CD14-positive monocyte (primary cell): ENCODE measurements at regions not wholly inside any gene's neighbourhood (a gene's known extent, or its start where the extent isn't known, plus 50 kb on each side); places are given as distances from the start of the nearest gene placed in this dataset.

Experiments
- DNase-seq, 3 donors: peaks; one replicate each; pipeline ENCODE4 v3.0.0-alpha.2; 2011 to 2022
- H2AFZ ChIP-seq: 2 replicates; pipeline ENCODE4 v1.6.0; 2012; ENCODE audit warnings: mild to moderate bottlenecking, low read depth, low read length, inconsistent platforms; ENCODE audit not compliant: insufficient read depth, poor library complexity, severe bottlenecking
- H3K27ac ChIP-seq, 2 donors: 1 replicate in 1 of 2; 2 replicates in 1 of 2; pipeline ENCODE4 v1.5.1; 2012 to 2013; ENCODE audit warnings: low read length in 2 of 2, control low read depth in 1 of 2, inconsistent platforms in 1 of 2, low read depth in 1 of 2, mild to moderate bottlenecking in 1 of 2
- H3K27me3 ChIP-seq, 2 donors: one replicate each; pipeline versions ENCODE4 v1.6.0 to v1.6.1; 2011 to 2013; ENCODE audit warnings: low read length in 2 of 2; ENCODE audit not compliant: control insufficient read depth in 2 of 2, insufficient read depth in 2 of 2
- H3K36me3 ChIP-seq, 2 donors: replicated peaks in 1 of 2; 1 replicate in 1 of 2; 2 replicates in 1 of 2; pipeline versions ENCODE4 v1.5.1 to v1.6.1; 2012 to 2013; ENCODE audit warnings: low read length in 2 of 2, control low read depth in 1 of 2, inconsistent platforms in 1 of 2, mild to moderate bottlenecking in 1 of 2; ENCODE audit not compliant: insufficient read depth in 2 of 2, control insufficient read depth in 1 of 2
- H3K4me1 ChIP-seq, 2 donors: 1 replicate in 1 of 2; 2 replicates in 1 of 2; pipeline versions ENCODE4 v1.5.1 to v1.6.1; 2012 to 2013; ENCODE audit warnings: low read length in 2 of 2, control low read depth in 1 of 2, inconsistent platforms in 1 of 2, mild to moderate bottlenecking in 1 of 2, moderate library complexity in 1 of 2; ENCODE audit not compliant: insufficient read depth in 2 of 2, control insufficient read depth in 1 of 2
- H3K4me2 ChIP-seq: replicated peaks from 2 replicates; pipeline ENCODE3; 2012; ENCODE audit warnings: low read length, moderate library complexity, mild to moderate bottlenecking; ENCODE audit not compliant: poor library complexity, severe bottlenecking; ENCODE audit errors: extremely low read depth
- H3K4me3 ChIP-seq, 3 experiments: fragments of 200-600 bp in 1 of 3; sonication (generic) in 1 of 3; replicated peaks in 1 of 3; 1 replicate in 2 of 3; 2 replicates in 1 of 3; pipeline ENCODE4 v1.5.1; 2011 to 2013; ENCODE audit warnings: low read length in 3 of 3, mild to moderate bottlenecking in 3 of 3, control low read depth in 2 of 3, low read depth in 2 of 3, inconsistent platforms in 1 of 3, moderate library complexity in 1 of 3
- H3K79me2 ChIP-seq: 2 replicates; pipeline ENCODE4 v1.6.0; 2012; ENCODE audit warnings: mild to moderate bottlenecking, control low read depth, inconsistent platforms, low read length, moderate library complexity; ENCODE audit not compliant: insufficient read depth
- H3K9ac ChIP-seq: 2 replicates; pipeline ENCODE4 v1.6.0; 2017; ENCODE audit warnings: low read length, mild to moderate bottlenecking; ENCODE audit not compliant: insufficient read depth, poor library complexity, severe bottlenecking
- H3K9me3 ChIP-seq, 2 donors: replicated peaks in 1 of 2; 1 replicate in 1 of 2; 2 replicates in 1 of 2; pipeline versions ENCODE4 v1.5.1 to v1.6.1; 2012 to 2013; ENCODE audit warnings: low read length in 2 of 2, control low read depth in 1 of 2; ENCODE audit not compliant: control insufficient read depth in 1 of 2, insufficient read depth in 1 of 2
- H4K20me1 ChIP-seq: 2 replicates; pipeline ENCODE4 v1.6.0; 2012; ENCODE audit warnings: mild to moderate bottlenecking, low read length, control low read depth, moderate library complexity; ENCODE audit not compliant: insufficient read depth
- H3K27ac Mint-ChIP-seq, 7 donors: one replicate each; pipeline ENCODE4 v1.8.0; 2020; ENCODE audit warnings: mild to moderate bottlenecking in 7 of 7, mixed read lengths in 7 of 7, moderate library complexity in 6 of 7, inconsistent platforms in 2 of 7
- H3K27me3 Mint-ChIP-seq, 3 donors: one replicate each; pipeline ENCODE4 v1.8.0; 2021 to 2022; ENCODE audit warnings: low read depth in 3 of 3, mild to moderate bottlenecking in 3 of 3, mixed read lengths in 3 of 3, moderate library complexity in 3 of 3, inconsistent platforms in 1 of 3
- H3K36me3 Mint-ChIP-seq, 2 donors: one replicate each; pipeline ENCODE4 v1.8.0; 2020; ENCODE audit warnings: mixed read lengths in 2 of 2, inconsistent platforms in 1 of 2, mild to moderate bottlenecking in 1 of 2
- H3K4me1 Mint-ChIP-seq: one replicate; pipeline ENCODE4 v1.8.0; 2020; ENCODE audit warnings: mild to moderate bottlenecking, mixed read lengths
- H3K4me3 Mint-ChIP-seq, 2 donors: one replicate each; pipeline ENCODE4 v1.8.0; 2020; ENCODE audit warnings: mild to moderate bottlenecking in 2 of 2, mixed read lengths in 2 of 2, moderate library complexity in 1 of 2
- H3K9me3 Mint-ChIP-seq, 7 donors: one replicate each; pipeline ENCODE4 v1.8.0; 2020 to 2022; ENCODE audit warnings: mixed read lengths in 7 of 7, mild to moderate bottlenecking in 6 of 7, moderate library complexity in 6 of 7, inconsistent platforms in 2 of 7
- CTCF ChIP-seq: fragments of 200-600 bp; IDR thresholded peaks from one replicate; pipeline ENCODE4 v1.8.0; 2022; ENCODE audit warnings: antibody characterized with exemption, mild to moderate bottlenecking
- WGBS: methylation state at CpG from one replicate; pipeline ENCODE4 v1.1.5; 2013; ENCODE audit warnings: missing lambda C conversion rate; ENCODE audit not compliant: insufficient coverage; 5-methylcytosine and 5-hydroxymethylcytosine counted together
- intact Hi-C, 2 donors: fragments of 100-400 bp; cut with micrococcal nuclease; formaldehyde crosslinking; loops; one replicate each; pipeline versions ENCODE4 v1.15.0 to v1.15.1; 2023

DNA sequence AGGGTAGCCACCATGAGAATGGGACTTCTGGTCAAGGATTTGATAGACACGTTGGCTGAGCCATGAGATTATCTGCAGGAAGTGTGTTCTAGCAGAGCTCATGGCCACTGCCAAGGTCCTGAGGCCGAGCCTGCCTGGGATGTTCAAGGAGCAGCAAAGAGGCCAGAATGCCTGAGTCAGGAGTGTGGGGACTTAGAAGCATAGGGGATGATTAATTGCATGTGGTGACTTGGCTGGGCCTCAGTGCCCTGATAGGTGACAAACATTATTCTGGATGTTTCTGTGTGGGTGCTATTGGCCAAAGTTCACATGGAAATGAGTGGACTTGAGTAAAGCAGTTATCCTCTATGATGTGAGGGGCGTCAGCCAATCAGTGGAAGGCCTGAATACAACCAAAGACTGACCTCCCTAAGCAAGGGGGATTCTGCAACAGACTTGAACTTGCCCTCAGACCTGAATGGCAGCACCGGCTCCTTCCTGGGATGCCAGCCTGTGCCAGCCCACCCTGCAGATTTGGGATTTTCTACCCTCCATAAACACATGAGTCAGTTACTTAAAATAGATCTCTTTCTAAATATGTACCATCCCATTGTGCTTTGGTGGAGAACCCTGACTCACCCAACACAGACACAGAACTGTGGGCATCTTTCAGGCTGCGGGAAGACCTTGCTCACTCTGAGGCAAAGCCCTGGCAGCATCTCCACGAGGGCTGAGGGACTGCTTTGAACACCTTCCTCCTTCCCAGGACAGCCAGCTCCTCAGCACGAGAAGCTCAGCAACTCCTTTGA, 363.9 kb upstream of the MGMT start:
- H3K4me1 ChIP-seq: no peaks in the 10 kb centered on the region
- H3K27me3 ChIP-seq: no peaks in the 10 kb centered on the region
- no peak for DNase-seq
- Mint-ChIP-seq H3K4me3 (no peak overlapping the region), H3K27ac (no peak overlapping the region), H3K4me1 (peaks cover 12% of the 10 kb centered on the region), H3K27me3 (peaks cover 0 to 3% (median 0%) of the 10 kb centered on the region in 3 donors), H3K9me3 (peaks cover 0 to 2% (median 0%) of the 10 kb centered on the region in 7 donors), H3K36me3 (no peaks in the 10 kb centered on the region)
- H3K9me3 ChIP-seq: no peaks in the 10 kb centered on the region
- intact Hi-C loops: no loop called here
- H3K79me2 ChIP-seq: no peaks in the 10 kb centered on the region
- no peak overlapping the region for H3K27ac ChIP-seq
- no peak overlapping the region for H2AFZ ChIP-seq
- WGBS: 83% methylated on average over 3 of the region's 7 CpGs
- no peak overlapping the region for H3K9ac ChIP-seq
- no peak for TF ChIP-seq CTCF
- H3K4me2 ChIP-seq: no peak overlapping the region
- no peak overlapping the region for H3K4me3 ChIP-seq
- no peaks in the 10 kb centered on the region for H4K20me1 ChIP-seq
- no peaks in the 10 kb centered on the region for H3K36me3 ChIP-seq

DNA sequence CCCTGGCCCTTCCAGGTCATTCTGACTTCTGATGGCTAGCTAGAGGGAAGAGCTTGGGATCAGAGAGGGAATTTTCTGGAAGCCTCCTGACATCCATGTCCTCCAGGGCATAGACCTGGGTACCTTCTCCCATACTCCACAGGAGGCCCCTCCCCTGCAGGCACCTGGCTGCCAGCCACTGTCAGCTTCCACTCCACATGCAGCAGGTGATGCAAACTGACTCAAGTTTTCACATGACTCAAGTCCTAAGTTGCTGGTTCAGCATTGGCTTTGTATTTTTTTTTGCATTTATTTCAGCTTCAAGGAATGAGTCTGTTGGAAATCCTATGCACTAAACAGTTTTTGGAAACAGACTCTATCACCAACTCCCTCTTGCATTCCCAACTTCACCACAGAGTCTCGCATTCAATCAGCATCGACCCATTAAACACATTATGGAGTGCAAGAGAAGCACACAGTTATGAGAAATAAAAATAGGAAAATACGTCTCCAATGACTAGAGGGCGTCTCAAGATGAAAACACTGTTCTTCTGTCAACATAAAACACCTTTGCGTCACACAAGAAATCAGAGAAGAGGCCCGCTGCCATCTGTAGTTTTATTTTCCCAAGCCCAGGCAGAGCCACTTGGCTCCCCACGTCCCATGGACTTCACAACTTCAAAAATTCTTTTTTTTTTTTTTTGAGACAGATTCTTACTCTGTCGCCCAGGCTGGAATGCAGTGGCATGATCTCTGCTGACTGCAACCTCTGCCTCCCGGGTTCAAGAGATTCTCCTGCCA, 362.6 kb upstream of the MGMT start:
- H3K36me3 ChIP-seq: no peaks in the 10 kb centered on the region
- no peak for TF ChIP-seq CTCF
- no peak overlapping the region for H3K9ac ChIP-seq
- H3K79me2 ChIP-seq: no peaks in the 10 kb centered on the region
- no peak overlapping the region for H3K27ac Mint-ChIP-seq
- H2AFZ ChIP-seq: no peak overlapping the region
- intact Hi-C loops: no loop called here
- no peak overlapping the region for H3K4me2 ChIP-seq
- H3K4me3 Mint-ChIP-seq: no peak overlapping the region
- no peak overlapping the region for H3K4me3 ChIP-seq
- no peaks in the 10 kb centered on the region for H3K36me3 Mint-ChIP-seq
- peaks cover 0 to 8% (median 3%) of the 10 kb centered on the region in 3 donors for H3K27me3 Mint-ChIP-seq
- peaks cover 12% of the 10 kb centered on the region for H3K4me1 Mint-ChIP-seq
- H3K4me1 ChIP-seq: no peaks in the 10 kb centered on the region
- H4K20me1 ChIP-seq: no peaks in the 10 kb centered on the region
- no peaks in the 10 kb centered on the region for H3K27me3 ChIP-seq
- DNase-seq: no peak
- peaks cover 0 to 2% (median 0%) of the 10 kb centered on the region in 7 donors for H3K9me3 Mint-ChIP-seq
- H3K9me3 ChIP-seq: no peaks in the 10 kb centered on the region
- 100% methylated on average over 1 of the region's 9 CpGs for WGBS
- H3K27ac ChIP-seq: no peak overlapping the region
